Adipocyte (in vitro differentiated cells): ENCODE measurements at regions not wholly inside any gene's neighbourhood (a gene's known extent, or its start where the extent isn't known, plus 50 kb on each side); places are given as distances from the start of the nearest gene placed in this dataset.

Source experiments
- DNase-seq: peaks from one replicate; pipeline ENCODE4 v3.0.0-alpha.2; 2015; ENCODE audit warnings: low read depth
- H3K27me3 ChIP-seq: replicated peaks from 2 replicates; pipeline ENCODE4 v1.7.0; 2013; ENCODE audit warnings: mild to moderate bottlenecking, low read length, moderate library complexity; ENCODE audit not compliant: control insufficient read depth, insufficient read depth
- H3K36me3 ChIP-seq: 2 replicates; pipeline ENCODE4 v1.7.0; 2013; ENCODE audit warnings: low read length, mild to moderate bottlenecking, moderate library complexity; ENCODE audit not compliant: control insufficient read depth, insufficient read depth, severe bottlenecking
- H3K4me1 ChIP-seq: 2 replicates; pipeline ENCODE4 v1.7.0; 2013; ENCODE audit warnings: mild to moderate bottlenecking, low read length, moderate library complexity; ENCODE audit not compliant: control insufficient read depth, insufficient read depth
- H3K4me3 ChIP-seq: 2 replicates; pipeline ENCODE4 v1.7.0; 2013; ENCODE audit warnings: mild to moderate bottlenecking, low read length, moderate library complexity
- H3K9ac ChIP-seq: 2 replicates; pipeline ENCODE4 v1.7.0; 2013; ENCODE audit warnings: mild to moderate bottlenecking, low read length, moderate library complexity
- H3K9me3 ChIP-seq: 2 replicates; pipeline ENCODE4 v1.7.0; 2013; ENCODE audit warnings: mild to moderate bottlenecking, low read length, moderate library complexity; ENCODE audit not compliant: control insufficient read depth

- Histone ChIP-seq H3K4me1 (no peaks in the 10 kb centered on the region), H3K9me3 (no peaks in the 10 kb centered on the region), H3K4me3 (no peak overlapping the region), H3K36me3 (no peaks in the 10 kb centered on the region), H3K9ac (no peak overlapping the region), H3K27me3 (no peaks in the 10 kb centered on the region)
- no peak for DNase-seq
These were observed 465.2 kb downstream of the TFAP2B start for GRCh38 chr6:51283723-51284355.

GRCh38 chr6:51285876-51286275, 467.2 kb downstream of the TFAP2B start:
- H3K27me3 ChIP-seq: no peaks in the 10 kb centered on the region
- no peaks in the 10 kb centered on the region for H3K36me3 ChIP-seq
- peaks cover 6% of the 10 kb centered on the region for H3K4me1 ChIP-seq
- DNase-seq: no peak
- no peak overlapping the region for H3K4me3 ChIP-seq
- no peak overlapping the region for H3K9ac ChIP-seq
- no peaks in the 10 kb centered on the region for H3K9me3 ChIP-seq

- H3K36me3 ChIP-seq: no peaks in the 10 kb centered on the region
- H3K4me1 ChIP-seq: peaks cover 20% of the 10 kb centered on the region
- H3K27me3 ChIP-seq: no peaks in the 10 kb centered on the region
- H3K4me3 ChIP-seq: no peak overlapping the region
- DNase-seq: no peak
- no peak overlapping the region for H3K9ac ChIP-seq
- no peaks in the 10 kb centered on the region for H3K9me3 ChIP-seq
These were observed 470.4 kb downstream of the TFAP2B start for GRCh38 chr6:51289041-51289440.

- H3K36me3 ChIP-seq: no peaks in the 10 kb centered on the region
- no peaks in the 10 kb centered on the region for H3K9me3 ChIP-seq
- DNase-seq: no peak
These were observed 474.0 kb downstream of the TFAP2B start for GRCh38 chr6:51292659-51293058.

GRCh38 chr6:51299621-51300380, 481.1 kb downstream of the TFAP2B start:
- Histone ChIP-seq H3K36me3 (no peaks in the 10 kb centered on the region), H3K4me3 (no peak overlapping the region), H3K4me1 (no peaks in the 10 kb centered on the region), H3K9me3 (no peaks in the 10 kb centered on the region), H3K27me3 (no peaks in the 10 kb centered on the region), H3K9ac (no peak overlapping the region)
- DNase-seq: no peak

More at GRCh38 chr6:51292659-51293058, 474.0 kb downstream of the TFAP2B start:
- Histone ChIP-seq H3K4me1 (peaks cover 20% of the 10 kb centered on the region), H3K9ac (no peak overlapping the region), H3K4me3 (no peak overlapping the region), H3K27me3 (no peaks in the 10 kb centered on the region)

GRCh38 chr6:51300510-51300909, 481.8 kb downstream of the TFAP2B start:
- no peaks in the 10 kb centered on the region for H3K27me3 ChIP-seq
- no peak overlapping the region for H3K9ac ChIP-seq
- no peaks in the 10 kb centered on the region for H3K4me1 ChIP-seq
- no peak overlapping the region for H3K4me3 ChIP-seq
- DNase-seq: no peak
- H3K9me3 ChIP-seq: no peaks in the 10 kb centered on the region
- no peaks in the 10 kb centered on the region for H3K36me3 ChIP-seq

GRCh38 chr6:51301962-51302361, 483.3 kb downstream of the TFAP2B start:
- Histone ChIP-seq H3K36me3 (no peaks in the 10 kb centered on the region), H3K27me3 (no peaks in the 10 kb centered on the region), H3K9ac (no peak overlapping the region), H3K4me3 (no peak overlapping the region), H3K9me3 (no peaks in the 10 kb centered on the region), H3K4me1 (no peaks in the 10 kb centered on the region)
- DNase-seq: no peak

GRCh38 chr6:51302431-51302830, 483.8 kb downstream of the TFAP2B start:
- DNase-seq: no peak
- no peaks in the 10 kb centered on the region for H3K4me1 ChIP-seq
- no peak overlapping the region for H3K9ac ChIP-seq
- H3K36me3 ChIP-seq: no peaks in the 10 kb centered on the region
- no peaks in the 10 kb centered on the region for H3K27me3 ChIP-seq
- no peak overlapping the region for H3K4me3 ChIP-seq
- no peaks in the 10 kb centered on the region for H3K9me3 ChIP-seq

GRCh38 chr6:51303338-51303737, 484.7 kb downstream of the TFAP2B start:
- Histone ChIP-seq H3K4me1 (no peaks in the 10 kb centered on the region), H3K9ac (no peak overlapping the region), H3K9me3 (no peaks in the 10 kb centered on the region), H3K27me3 (no peaks in the 10 kb centered on the region), H3K4me3 (no peak overlapping the region), H3K36me3 (no peaks in the 10 kb centered on the region)
- no peak for DNase-seq

GRCh38 chr6:51314965-51315364, 496.3 kb downstream of the TFAP2B start:
- H3K27me3 ChIP-seq: no peaks in the 10 kb centered on the region
- no peaks in the 10 kb centered on the region for H3K9me3 ChIP-seq
- no peak overlapping the region for H3K9ac ChIP-seq
- H3K4me1 ChIP-seq: no peaks in the 10 kb centered on the region
- H3K36me3 ChIP-seq: no peaks in the 10 kb centered on the region
- no peak overlapping the region for H3K4me3 ChIP-seq
- DNase-seq: no peak

- Histone ChIP-seq H3K9me3 (no peaks in the 10 kb centered on the region), H3K27me3 (no peaks in the 10 kb centered on the region)
These were observed 500.0 kb downstream of the TFAP2B start for GRCh38 chr6:51318674-51319073.

More at GRCh38 chr6:51318674-51319073, 500.0 kb downstream of the TFAP2B start:
- Histone ChIP-seq H3K4me1 (no peaks in the 10 kb centered on the region), H3K9ac (no peak overlapping the region), H3K4me3 (no peak overlapping the region), H3K36me3 (no peaks in the 10 kb centered on the region)
- no peak for DNase-seq
